NOMO-1 (cell line): ENCODE measurements at regions not wholly inside any gene's neighbourhood (a gene's known extent, or its start where the extent isn't known, plus 50 kb on each side); places are given as distances from the start of the nearest gene placed in this dataset.

Experiments used
- DNase-seq, 2 experiments: peaks; one replicate each; lab custom pipeline; 2025; ENCODE audit not compliant: unreplicated experiment in 2 of 2; lab: John Stamatoyannopoulos, UW

GRCh38 chr18:42184685-42185477 is 229.8 kb downstream of the PIK3C3 start:
- DNase-seq: peak; percentile 5

GRCh38 chr18:42185486-42185885 is 230.5 kb downstream of the PIK3C3 start:
- DNase-seq: no peak

- DNase-seq: no peak
These were observed 232.8 kb downstream of the PIK3C3 start for GRCh38 chr18:42187611-42188380.

- DNase-seq: no peak
These were observed 235.6 kb downstream of the PIK3C3 start for GRCh38 chr18:42190643-42191042.

GRCh38 chr18:42192251-42193248 is 237.5 kb downstream of the PIK3C3 start:
- DNase-seq: no peak

- no peak for DNase-seq
These were observed 241.6 kb downstream of the PIK3C3 start for GRCh38 chr18:42196651-42197050.

- DNase-seq: no peak
These were observed 246.1 kb downstream of the PIK3C3 start for GRCh38 chr18:42201137-42201536.

- DNase-seq: no peak
These were observed 256.2 kb downstream of the PIK3C3 start for GRCh38 chr18:42211201-42211600.

- DNase-seq: no peak
These were observed 267.5 kb downstream of the PIK3C3 start for GRCh38 chr18:42222557-42222956.

GRCh38 chr18:42228581-42228980 is 273.5 kb downstream of the PIK3C3 start:
- no peak for DNase-seq

GRCh38 chr18:42229211-42230210 is 274.5 kb downstream of the PIK3C3 start:
- no peak for DNase-seq

GRCh38 chr18:42230636-42231035 is 275.6 kb downstream of the PIK3C3 start:
- no peak for DNase-seq

GRCh38 chr18:42231284-42231683 is 276.2 kb downstream of the PIK3C3 start:
- no peak for DNase-seq

GRCh38 chr18:42231796-42232195 is 276.8 kb downstream of the PIK3C3 start:
- DNase-seq: no peak

- no peak for DNase-seq
These were observed 278.9 kb downstream of the PIK3C3 start for GRCh38 chr18:42233908-42234307.

- no peak for DNase-seq
These were observed 287.7 kb downstream of the PIK3C3 start for GRCh38 chr18:42242758-42243157.

- DNase-seq: no peak
These were observed 290.1 kb downstream of the PIK3C3 start for GRCh38 chr18:42245137-42245536.

- DNase-seq: no peak
These were observed 301.1 kb downstream of the PIK3C3 start for GRCh38 chr18:42255908-42256765.
